Smooth muscle cell (in vitro differentiated cells): ENCODE measurements at regions not wholly inside any gene's neighbourhood (a gene's known extent, or its start where the extent isn't known, plus 50 kb on each side); places are given as distances from the start of the nearest gene placed in this dataset.

ENCODE experiments used
- DNase-seq: peaks from one replicate; lab custom pipeline; 2025; ENCODE audit not compliant: unreplicated experiment; lab: John Stamatoyannopoulos, UW
- H2AFZ ChIP-seq: fragments of 200-600 bp; sonication (generic); 2 replicates; pipeline ENCODE4 v1.6.0; 2016; ENCODE audit warnings: antibody characterized with exemption, low read depth, mild to moderate bottlenecking
- H3F3A ChIP-seq: fragments of 200-600 bp; sonication (generic); 2 replicates; pipeline ENCODE4 v1.6.0; 2017; ENCODE audit warnings: antibody characterized with exemption, low read depth
- H3K27ac ChIP-seq: fragments of 200-600 bp; sonication (generic); 2 replicates; pipeline ENCODE4 v1.5.1; 2016; ENCODE audit warnings: low read depth, mild to moderate bottlenecking
- H3K27me3 ChIP-seq: fragments of 200-600 bp; sonication (generic); 2 replicates; pipeline ENCODE4 v1.6.1; 2016; ENCODE audit warnings: low read depth, mild to moderate bottlenecking
- H3K36me3 ChIP-seq: fragments of 200-600 bp; sonication (generic); 2 replicates; pipeline ENCODE4 v1.5.1; 2016; ENCODE audit warnings: low read depth
- H3K4me1 ChIP-seq: fragments of 200-600 bp; sonication (generic); 2 replicates; pipeline ENCODE4 v1.5.1; 2016; ENCODE audit warnings: low read depth
- H3K4me2 ChIP-seq: fragments of 200-600 bp; sonication (generic); 2 replicates; pipeline ENCODE4 v1.6.0; 2016; ENCODE audit warnings: mild to moderate bottlenecking
- H3K4me3 ChIP-seq: fragments of 200-600 bp; sonication (generic); 2 replicates; pipeline ENCODE4 v1.5.1; 2016; ENCODE audit warnings: mild to moderate bottlenecking
- H3K79me2 ChIP-seq: fragments of 200-600 bp; sonication (generic); 2 replicates; pipeline ENCODE4 v1.6.0; 2016; ENCODE audit warnings: low read depth, mild to moderate bottlenecking
- H3K9ac ChIP-seq: fragments of 200-600 bp; sonication (generic); 2 replicates; pipeline ENCODE4 v1.6.0; 2016; ENCODE audit warnings: low read depth
- H3K9me3 ChIP-seq: fragments of 200-600 bp; sonication (generic); replicated peaks from 2 replicates; pipeline ENCODE4 v1.5.1; 2016; ENCODE audit warnings: low read depth
- H4K20me1 ChIP-seq: fragments of 200-600 bp; sonication (generic); 2 replicates; pipeline ENCODE4 v1.6.0; 2016; ENCODE audit warnings: low read depth
- WGBS: methylation state at CpG from one replicate; pipeline ENCODE4 v1.1.7; 2016; ENCODE audit warnings: low lambda C conversion rate; 5-methylcytosine and 5-hydroxymethylcytosine counted together
- TF ChIP-seq, protein P1 (sequence below): fragments of 200-600 bp; sonication (generic); IDR thresholded peaks from 2 replicates; pipeline ENCODE4 v1.5.1; 2017; ENCODE audit warnings: borderline replicate concordance, mild to moderate bottlenecking, antibody characterized with exemption; ENCODE audit not compliant: insufficient read depth, poor library complexity, severe bottlenecking

DNA sequence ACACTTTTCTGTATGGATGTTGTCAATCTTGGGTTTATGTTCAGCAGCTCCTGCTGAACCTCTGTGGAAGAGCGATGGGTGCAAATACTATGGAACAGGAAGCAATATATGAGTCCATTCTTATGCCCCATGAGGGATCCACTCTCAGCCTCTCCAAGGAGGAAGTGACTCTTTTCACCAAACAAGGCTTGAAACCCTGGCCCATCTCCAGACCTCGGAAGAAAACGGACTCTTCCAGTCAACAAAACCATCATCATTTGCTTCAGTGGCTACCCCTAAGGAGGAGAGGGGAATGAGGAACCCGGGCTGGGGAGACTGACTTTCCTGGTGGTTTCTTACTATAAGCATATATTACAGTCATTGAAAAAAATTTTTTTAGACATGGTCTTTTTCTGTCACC is 206.2 kb downstream of the AXIN2 start:
- Histone ChIP-seq H3K4me2 (no peak overlapping the region), H3K36me3 (no peaks in the 10 kb centered on the region), H3K27me3 (no peaks in the 10 kb centered on the region), H3F3A (no peaks in the 10 kb centered on the region), H3K27ac (no peak overlapping the region), H3K79me2 (no peaks in the 10 kb centered on the region), H3K4me1 (no peaks in the 10 kb centered on the region), H4K20me1 (no peaks in the 10 kb centered on the region), H2AFZ (no peak overlapping the region), H3K9ac (no peak overlapping the region), H3K4me3 (no peak overlapping the region), H3K9me3 (no peaks in the 10 kb centered on the region)
- TF ChIP-seq, protein P1, sequence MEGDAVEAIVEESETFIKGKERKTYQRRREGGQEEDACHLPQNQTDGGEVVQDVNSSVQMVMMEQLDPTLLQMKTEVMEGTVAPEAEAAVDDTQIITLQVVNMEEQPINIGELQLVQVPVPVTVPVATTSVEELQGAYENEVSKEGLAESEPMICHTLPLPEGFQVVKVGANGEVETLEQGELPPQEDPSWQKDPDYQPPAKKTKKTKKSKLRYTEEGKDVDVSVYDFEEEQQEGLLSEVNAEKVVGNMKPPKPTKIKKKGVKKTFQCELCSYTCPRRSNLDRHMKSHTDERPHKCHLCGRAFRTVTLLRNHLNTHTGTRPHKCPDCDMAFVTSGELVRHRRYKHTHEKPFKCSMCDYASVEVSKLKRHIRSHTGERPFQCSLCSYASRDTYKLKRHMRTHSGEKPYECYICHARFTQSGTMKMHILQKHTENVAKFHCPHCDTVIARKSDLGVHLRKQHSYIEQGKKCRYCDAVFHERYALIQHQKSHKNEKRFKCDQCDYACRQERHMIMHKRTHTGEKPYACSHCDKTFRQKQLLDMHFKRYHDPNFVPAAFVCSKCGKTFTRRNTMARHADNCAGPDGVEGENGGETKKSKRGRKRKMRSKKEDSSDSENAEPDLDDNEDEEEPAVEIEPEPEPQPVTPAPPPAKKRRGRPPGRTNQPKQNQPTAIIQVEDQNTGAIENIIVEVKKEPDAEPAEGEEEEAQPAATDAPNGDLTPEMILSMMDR = no peak
- DNase-seq = no peak
- WGBS = 92% methylated on average over 4 of the region's 4 CpGs

DNA sequence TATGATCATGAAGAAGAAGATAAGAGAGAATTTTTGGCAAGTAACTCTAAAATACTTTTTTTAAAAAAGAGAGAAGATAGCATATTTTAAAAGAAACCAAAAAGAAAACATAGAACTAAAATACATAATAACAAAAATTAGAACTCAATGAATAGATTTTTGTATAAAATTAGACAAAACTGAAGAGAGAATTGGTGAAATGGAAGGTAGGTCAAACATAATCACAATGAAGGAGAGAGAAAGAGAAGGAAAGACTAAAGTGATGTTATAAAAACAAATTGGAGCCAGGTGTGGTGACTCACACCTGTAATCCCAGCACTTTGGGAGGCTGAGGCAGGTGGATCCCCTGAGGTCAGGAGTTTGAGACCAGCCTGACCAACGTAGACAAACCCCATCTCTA is 211.5 kb downstream of the AXIN2 start:
- Histone ChIP-seq H2AFZ (no peak overlapping the region), H3K4me3 (no peak overlapping the region), H3K27ac (no peak overlapping the region), H3K9me3 (no peaks in the 10 kb centered on the region), H4K20me1 (no peaks in the 10 kb centered on the region), H3F3A (no peaks in the 10 kb centered on the region), H3K79me2 (no peaks in the 10 kb centered on the region), H3K4me1 (no peaks in the 10 kb centered on the region), H3K4me2 (no peak overlapping the region), H3K36me3 (no peaks in the 10 kb centered on the region), H3K9ac (no peak overlapping the region), H3K27me3 (no peaks in the 10 kb centered on the region)
- DNase-seq = no peak
- TF ChIP-seq, protein P1 = no peak
- WGBS = 74% methylated on average over 1 of the region's 1 CpG

DNA sequence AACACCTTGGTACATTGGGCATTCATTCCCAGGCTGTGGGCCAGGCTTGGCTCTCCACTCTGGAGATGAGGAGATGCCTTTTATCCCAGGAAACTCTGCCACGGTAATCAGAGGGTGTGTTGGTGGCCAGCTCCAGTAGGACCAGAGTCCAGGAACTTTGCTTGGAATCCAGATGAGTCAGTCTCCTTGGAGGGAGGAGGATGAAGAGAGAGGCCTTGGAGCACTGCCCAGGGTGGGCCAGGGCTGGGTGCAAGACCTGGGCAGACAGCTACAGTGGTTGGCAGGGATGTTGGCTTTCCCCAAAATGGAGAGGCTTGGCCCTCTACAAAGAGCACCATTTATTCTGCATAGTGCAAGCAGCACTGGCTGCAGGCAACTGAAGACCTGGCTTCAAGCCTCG is 209.0 kb downstream of the RGS9 start:
- no peak overlapping the region for H3K9ac ChIP-seq
- WGBS = 70% methylated on average over 2 of the region's 2 CpGs

More for the DNA sequence above, 209.0 kb downstream of the RGS9 start:
- peak overlapping the region; percentile 60 for H3K4me2 ChIP-seq
- no peaks in the 10 kb centered on the region for H3K79me2 ChIP-seq
- H3F3A ChIP-seq = no peaks in the 10 kb centered on the region
- H4K20me1 ChIP-seq = no peaks in the 10 kb centered on the region
- H3K27ac ChIP-seq = peak overlapping the region; percentile 89
- peak overlapping the region; percentile 85 for H2AFZ ChIP-seq
- DNase-seq = no peak
- H3K4me1 ChIP-seq = no peaks in the 10 kb centered on the region
- H3K27me3 ChIP-seq = no peaks in the 10 kb centered on the region
- H3K9me3 ChIP-seq = no peaks in the 10 kb centered on the region
- no peaks in the 10 kb centered on the region for H3K36me3 ChIP-seq
- no peak overlapping the region for H3K4me3 ChIP-seq
- TF ChIP-seq, protein P1 = no peak
